ENCODE measurements at regions not wholly inside any gene's neighbourhood (a gene's known extent, or its start where the extent isn't known, plus 50 kb on each side); places are given as distances from the start of the nearest gene placed in this dataset.

DNA sequence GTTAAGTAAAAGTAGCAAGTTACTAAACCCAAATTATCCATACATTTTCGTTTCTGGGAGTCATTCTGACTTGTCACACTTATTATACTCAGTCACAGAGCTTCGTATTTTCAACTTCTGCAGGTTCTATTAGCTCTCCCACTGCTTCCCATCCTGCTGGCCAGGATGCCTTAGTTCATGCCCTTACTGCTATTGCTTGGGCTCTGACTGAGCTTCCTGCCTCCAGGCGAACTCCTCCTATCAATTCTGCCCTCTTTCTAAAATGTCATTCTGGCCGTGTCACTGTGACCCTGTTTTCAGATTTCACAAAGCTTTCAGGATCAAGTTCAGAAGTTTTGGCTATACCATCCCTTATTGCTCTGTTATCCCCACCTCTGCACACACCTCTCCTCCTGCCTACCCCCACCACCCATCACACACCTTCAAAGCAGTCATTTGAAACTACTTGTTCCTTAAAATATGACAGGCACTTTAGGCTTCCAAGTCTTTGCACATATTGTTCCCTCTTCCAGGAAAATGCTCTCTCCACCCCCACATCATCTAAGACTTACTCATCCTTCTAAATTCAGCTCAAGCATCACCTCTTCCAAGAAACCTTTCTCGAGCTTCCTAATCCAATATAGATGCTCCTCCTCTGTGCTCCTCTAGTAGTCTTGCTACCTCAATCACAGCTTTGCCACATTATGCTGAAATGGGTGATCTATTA, 278.0 kb downstream of the BRINP2 start:
- Histone ChIP-seq H3K9ac (ENCODE audit: low read depth in 1 of 2, low read length in 2 of 2) (no peak overlapping the region), H3K4me3 (ENCODE audit: low read depth in 1 of 3, low read length in 3 of 3) (no peak overlapping the region), H3K9me3 (ENCODE audit: control insufficient read depth in 4 of 4, low read length in 3 of 4) (peaks cover 0 to 3% (median 0%) of the 10 kb centered on the region in 4 donors), H3K4me1 (ENCODE audit: control insufficient read depth in 4 of 4, insufficient read depth in 4 of 4, low read length in 3 of 4) (no peaks in the 10 kb centered on the region), H3K27me3 (ENCODE audit: control insufficient read depth in 4 of 4, insufficient read depth in 4 of 4, low read length in 3 of 4) (no peaks in the 10 kb centered on the region), H3K27ac (ENCODE audit: low read depth in 1 of 2, low read length in 2 of 2) (no peak overlapping the region), H3K36me3 (ENCODE audit: control insufficient read depth in 4 of 4, insufficient read depth in 3 of 4, low read depth in 1 of 4, low read length in 3 of 4) (no peaks in the 10 kb centered on the region)
- no peak for TF ChIP-seq NR2F2 (IDR thresholded peaks at IDR 0.05)
- TF ChIP-seq, protein P1, sequence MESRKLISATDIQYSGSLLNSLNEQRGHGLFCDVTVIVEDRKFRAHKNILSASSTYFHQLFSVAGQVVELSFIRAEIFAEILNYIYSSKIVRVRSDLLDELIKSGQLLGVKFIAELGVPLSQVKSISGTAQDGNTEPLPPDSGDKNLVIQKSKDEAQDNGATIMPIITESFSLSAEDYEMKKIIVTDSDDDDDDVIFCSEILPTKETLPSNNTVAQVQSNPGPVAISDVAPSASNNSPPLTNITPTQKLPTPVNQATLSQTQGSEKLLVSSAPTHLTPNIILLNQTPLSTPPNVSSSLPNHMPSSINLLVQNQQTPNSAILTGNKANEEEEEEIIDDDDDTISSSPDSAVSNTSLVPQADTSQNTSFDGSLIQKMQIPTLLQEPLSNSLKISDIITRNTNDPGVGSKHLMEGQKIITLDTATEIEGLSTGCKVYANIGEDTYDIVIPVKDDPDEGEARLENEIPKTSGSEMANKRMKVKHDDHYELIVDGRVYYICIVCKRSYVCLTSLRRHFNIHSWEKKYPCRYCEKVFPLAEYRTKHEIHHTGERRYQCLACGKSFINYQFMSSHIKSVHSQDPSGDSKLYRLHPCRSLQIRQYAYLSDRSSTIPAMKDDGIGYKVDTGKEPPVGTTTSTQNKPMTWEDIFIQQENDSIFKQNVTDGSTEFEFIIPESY (IDR thresholded peaks at IDR 0.05): no peak
- no peak for TF ChIP-seq EGR1 (IDR thresholded peaks at IDR 0.05; ENCODE audit: low read depth in 2 of 2)
- TF ChIP-seq TAF1 (conservative IDR thresholded peaks at IDR 0.05): no peak
- no peak for DNase-seq (ENCODE audit: low spot score)
- WGBS: 60% methylated on average over 5 of the region's 5 CpGs

DNA sequence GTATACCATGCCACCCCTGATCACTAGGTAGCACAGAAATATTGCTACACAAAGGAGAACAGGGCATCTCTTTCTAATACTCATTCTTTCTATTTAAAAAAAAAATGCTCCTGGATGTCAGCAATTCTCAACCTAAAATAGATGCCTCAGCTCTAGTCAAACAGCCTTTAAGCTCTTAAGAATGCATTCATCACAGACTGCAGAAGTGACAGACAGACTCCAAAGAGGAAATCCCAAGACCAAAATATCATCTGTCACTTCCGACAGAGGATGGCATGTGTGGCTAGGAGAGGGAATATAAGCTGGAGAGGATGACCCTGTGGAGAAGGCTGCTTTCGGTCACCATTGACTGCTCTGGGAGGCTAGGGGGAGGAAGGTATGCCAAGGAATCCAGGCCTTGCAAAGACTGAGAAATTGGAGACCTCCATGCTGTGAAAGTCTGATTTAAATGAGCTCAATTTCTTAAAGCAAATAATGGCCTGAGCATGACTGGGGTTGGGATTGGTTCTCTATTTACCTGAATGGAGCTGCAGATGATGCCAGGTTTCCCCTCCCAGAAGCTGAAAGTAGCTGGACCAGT, 277.4 kb downstream of the BRINP2 start:
- H3K9me3 ChIP-seq (ENCODE audit: control insufficient read depth in 4 of 4, low read length in 3 of 4): no peaks in the 10 kb centered on the region
- H3K27ac ChIP-seq (ENCODE audit: low read depth in 1 of 2, low read length in 2 of 2): no peak overlapping the region
- H3K36me3 ChIP-seq (ENCODE audit: control insufficient read depth in 4 of 4, insufficient read depth in 3 of 4, low read depth in 1 of 4, low read length in 3 of 4): no peaks in the 10 kb centered on the region
- no peak overlapping the region for H3K4me3 ChIP-seq (ENCODE audit: low read depth in 1 of 3, low read length in 3 of 3)
- no peak for DNase-seq (ENCODE audit: low spot score)
- no peaks in the 10 kb centered on the region for H3K27me3 ChIP-seq (ENCODE audit: control insufficient read depth in 4 of 4, insufficient read depth in 4 of 4, low read length in 3 of 4)
- H3K4me1 ChIP-seq (ENCODE audit: control insufficient read depth in 4 of 4, insufficient read depth in 4 of 4, low read length in 3 of 4): no peaks in the 10 kb centered on the region
- 74% methylated on average over 2 of the region's 2 CpGs for WGBS
- no peak overlapping the region for H3K9ac ChIP-seq (ENCODE audit: low read depth in 1 of 2, low read length in 2 of 2)
- TF ChIP-seq, protein P2, sequence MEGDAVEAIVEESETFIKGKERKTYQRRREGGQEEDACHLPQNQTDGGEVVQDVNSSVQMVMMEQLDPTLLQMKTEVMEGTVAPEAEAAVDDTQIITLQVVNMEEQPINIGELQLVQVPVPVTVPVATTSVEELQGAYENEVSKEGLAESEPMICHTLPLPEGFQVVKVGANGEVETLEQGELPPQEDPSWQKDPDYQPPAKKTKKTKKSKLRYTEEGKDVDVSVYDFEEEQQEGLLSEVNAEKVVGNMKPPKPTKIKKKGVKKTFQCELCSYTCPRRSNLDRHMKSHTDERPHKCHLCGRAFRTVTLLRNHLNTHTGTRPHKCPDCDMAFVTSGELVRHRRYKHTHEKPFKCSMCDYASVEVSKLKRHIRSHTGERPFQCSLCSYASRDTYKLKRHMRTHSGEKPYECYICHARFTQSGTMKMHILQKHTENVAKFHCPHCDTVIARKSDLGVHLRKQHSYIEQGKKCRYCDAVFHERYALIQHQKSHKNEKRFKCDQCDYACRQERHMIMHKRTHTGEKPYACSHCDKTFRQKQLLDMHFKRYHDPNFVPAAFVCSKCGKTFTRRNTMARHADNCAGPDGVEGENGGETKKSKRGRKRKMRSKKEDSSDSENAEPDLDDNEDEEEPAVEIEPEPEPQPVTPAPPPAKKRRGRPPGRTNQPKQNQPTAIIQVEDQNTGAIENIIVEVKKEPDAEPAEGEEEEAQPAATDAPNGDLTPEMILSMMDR (IDR thresholded peaks at IDR 0.05; ENCODE audit: low read depth, low read length, missing input control): no peak
- TF ChIP-seq TAF1 (conservative IDR thresholded peaks at IDR 0.05) (no peak), YY1 (IDR thresholded peaks at IDR 0.05) (no peak), FOXA2 (IDR thresholded peaks at IDR 0.05) (no peak)
- TF ChIP-seq, protein P3, sequence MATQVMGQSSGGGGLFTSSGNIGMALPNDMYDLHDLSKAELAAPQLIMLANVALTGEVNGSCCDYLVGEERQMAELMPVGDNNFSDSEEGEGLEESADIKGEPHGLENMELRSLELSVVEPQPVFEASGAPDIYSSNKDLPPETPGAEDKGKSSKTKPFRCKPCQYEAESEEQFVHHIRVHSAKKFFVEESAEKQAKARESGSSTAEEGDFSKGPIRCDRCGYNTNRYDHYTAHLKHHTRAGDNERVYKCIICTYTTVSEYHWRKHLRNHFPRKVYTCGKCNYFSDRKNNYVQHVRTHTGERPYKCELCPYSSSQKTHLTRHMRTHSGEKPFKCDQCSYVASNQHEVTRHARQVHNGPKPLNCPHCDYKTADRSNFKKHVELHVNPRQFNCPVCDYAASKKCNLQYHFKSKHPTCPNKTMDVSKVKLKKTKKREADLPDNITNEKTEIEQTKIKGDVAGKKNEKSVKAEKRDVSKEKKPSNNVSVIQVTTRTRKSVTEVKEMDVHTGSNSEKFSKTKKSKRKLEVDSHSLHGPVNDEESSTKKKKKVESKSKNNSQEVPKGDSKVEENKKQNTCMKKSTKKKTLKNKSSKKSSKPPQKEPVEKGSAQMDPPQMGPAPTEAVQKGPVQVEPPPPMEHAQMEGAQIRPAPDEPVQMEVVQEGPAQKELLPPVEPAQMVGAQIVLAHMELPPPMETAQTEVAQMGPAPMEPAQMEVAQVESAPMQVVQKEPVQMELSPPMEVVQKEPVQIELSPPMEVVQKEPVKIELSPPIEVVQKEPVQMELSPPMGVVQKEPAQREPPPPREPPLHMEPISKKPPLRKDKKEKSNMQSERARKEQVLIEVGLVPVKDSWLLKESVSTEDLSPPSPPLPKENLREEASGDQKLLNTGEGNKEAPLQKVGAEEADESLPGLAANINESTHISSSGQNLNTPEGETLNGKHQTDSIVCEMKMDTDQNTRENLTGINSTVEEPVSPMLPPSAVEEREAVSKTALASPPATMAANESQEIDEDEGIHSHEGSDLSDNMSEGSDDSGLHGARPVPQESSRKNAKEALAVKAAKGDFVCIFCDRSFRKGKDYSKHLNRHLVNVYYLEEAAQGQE (IDR thresholded peaks at IDR 0.05): no peak
- TF ChIP-seq, protein P1 (IDR thresholded peaks at IDR 0.05): no peak
